Keratinocyte (primary cell): ENCODE measurements at regions not wholly inside any gene's neighbourhood (a gene's known extent, or its start where the extent isn't known, plus 50 kb on each side); places are given as distances from the start of the nearest gene placed in this dataset.

ENCODE experiments used
- DNase-seq: peaks from one replicate; pipeline ENCODE4 v3.0.0-alpha.2; 2011; ENCODE audit warnings: low read depth, missing footprints, low spot score
- FAIRE-seq: peaks from 2 replicates; lab custom pipeline; 2011; peaks lifted over from hg19 to GRCh38; lab: Jason Lieb, UNC
- H2AFZ ChIP-seq: 2 replicates; pipeline ENCODE4 v1.6.0; 2012; ENCODE audit warnings: low read length, control low read depth, inconsistent platforms; ENCODE audit not compliant: control insufficient read depth
- H3K27ac ChIP-seq: 2 replicates; pipeline ENCODE4 v1.5.1; 2011; ENCODE audit warnings: low read length; ENCODE audit not compliant: control insufficient read depth, insufficient read depth
- H3K27me3 ChIP-seq: 3 replicates; pipeline ENCODE4 v1.6.0; 2011; ENCODE audit warnings: low read length; ENCODE audit not compliant: control insufficient read depth, insufficient read depth; ENCODE audit errors: extremely low read depth
- H3K36me3 ChIP-seq, 2 experiments: 2 replicates in 1 of 2; 3 replicates in 1 of 2; pipeline ENCODE4 v1.5.1; 2011; ENCODE audit warnings: low read length in 2 of 2, mild to moderate bottlenecking in 1 of 2; ENCODE audit not compliant: control insufficient read depth in 2 of 2, insufficient read depth in 2 of 2; ENCODE audit errors: extremely low read depth in 1 of 2
- H3K4me1 ChIP-seq: 3 replicates; pipeline ENCODE4 v1.5.1; 2011; ENCODE audit warnings: low read length; ENCODE audit not compliant: control insufficient read depth, insufficient read depth; ENCODE audit errors: extremely low read depth
- H3K4me2 ChIP-seq: 3 replicates; pipeline ENCODE4 v1.6.0; 2011; ENCODE audit warnings: low read depth, low read length; ENCODE audit not compliant: control insufficient read depth, insufficient read depth; ENCODE audit errors: extremely low read depth
- H3K4me3 ChIP-seq, 3 experiments: fragments of 200-600 bp in 1 of 3; sonication (generic) in 1 of 3; 2 replicates in 2 of 3; 3 replicates in 1 of 3; pipeline ENCODE4 v1.5.1; 2011 to 2016; ENCODE audit warnings: low read length in 3 of 3, mild to moderate bottlenecking in 3 of 3, control low read depth in 2 of 3, inconsistent platforms in 1 of 3, low read depth in 1 of 3, mixed read lengths in 1 of 3, mixed run types in 1 of 3, moderate library complexity in 1 of 3; ENCODE audit not compliant: control insufficient read depth in 2 of 3, insufficient read depth in 2 of 3; ENCODE audit errors: extremely low read depth in 1 of 3
- H3K79me2 ChIP-seq: 2 replicates; pipeline ENCODE4 v1.6.0; 2012; ENCODE audit warnings: low read length; ENCODE audit not compliant: control insufficient read depth, insufficient read depth
- H3K9ac ChIP-seq: 3 replicates; pipeline ENCODE4 v1.6.0; 2011; ENCODE audit warnings: low read length; ENCODE audit not compliant: control insufficient read depth, insufficient read depth; ENCODE audit errors: extremely low read depth
- H3K9me1 ChIP-seq: 3 replicates; pipeline ENCODE4 v1.6.0; 2011; ENCODE audit warnings: low read length; ENCODE audit not compliant: control insufficient read depth, insufficient read depth; ENCODE audit errors: extremely low read depth
- H3K9me3 ChIP-seq: 2 replicates; pipeline ENCODE4 v1.5.1; 2012; ENCODE audit warnings: low read depth, low read length; ENCODE audit not compliant: control insufficient read depth
- H4K20me1 ChIP-seq: 3 replicates; pipeline ENCODE4 v1.6.0; 2011; ENCODE audit warnings: low read length; ENCODE audit not compliant: control insufficient read depth, insufficient read depth; ENCODE audit errors: extremely low read depth
- CTCF ChIP-seq, 3 experiments: IDR thresholded peaks in 1 of 3; conservative IDR thresholded peaks in 1 of 3; optimal IDR thresholded peaks in 1 of 3; 2 replicates in 2 of 3; 3 replicates in 1 of 3; pipeline versions ENCODE3 to v1.5.1; 2011; ENCODE audit warnings: low read length in 3 of 3, mild to moderate bottlenecking in 3 of 3, moderate library complexity in 2 of 3, control low read depth in 1 of 3, inconsistent platforms in 1 of 3; ENCODE audit not compliant: insufficient read depth in 2 of 3; ENCODE audit errors: extremely low read depth in 1 of 3
- EZH2 ChIP-seq: IDR thresholded peaks from one replicate; pipeline ENCODE4 v1.6.1; 2012; ENCODE audit warnings: inconsistent platforms, mild to moderate bottlenecking, low read length, moderate library complexity
- dilution Hi-C: fragments of 300-500 bp; cut with MboI; formaldehyde crosslinking; loops from one replicate; pipeline ENCODE4 v1.7.0; 2020; ENCODE audit warnings: low sequenced_read_pairs; ENCODE audit not compliant: extremely low pct_ligation_motif_present

- no peaks in the 10 kb centered on the region for H3K9me3 ChIP-seq
- dilution Hi-C loops = no loop called here
- no peaks in the 10 kb centered on the region for H3K9me1 ChIP-seq
- H3K36me3 ChIP-seq = no peaks in the 10 kb centered on the region
- H4K20me1 ChIP-seq = no peaks in the 10 kb centered on the region
- H3K79me2 ChIP-seq = no peaks in the 10 kb centered on the region
- no peak overlapping the region for H3K4me2 ChIP-seq
- FAIRE-seq (no peak), DNase-seq (no peak)
- no peak overlapping the region for H3K9ac ChIP-seq
- H3K4me1 ChIP-seq = peaks cover 8% of the 10 kb centered on the region
- no peak overlapping the region for H3K27ac ChIP-seq
- no peak overlapping the region for H2AFZ ChIP-seq
- H3K4me3 ChIP-seq = no peak overlapping the region
- H3K27me3 ChIP-seq = peaks cover 48% of the 10 kb centered on the region
- TF ChIP-seq CTCF (optimal IDR thresholded peaks at IDR 0.05 in 1 of 3, IDR thresholded peaks at IDR 0.05 in 1 of 3, conservative IDR thresholded peaks at IDR 0.05 in 1 of 3; ENCODE audit: extremely low read depth in 1 of 3, insufficient read depth in 2 of 3, low read length in 3 of 3) (no peak), EZH2 (no peak)
Measured at GRCh38 chr1:226485192-226485591, 63.4 kb upstream of the STUM start.

- no peak overlapping the region for H3K4me3 ChIP-seq
- H3K9me3 ChIP-seq = no peaks in the 10 kb centered on the region
- no peak overlapping the region for H3K9ac ChIP-seq
- dilution Hi-C loops = no loop called here
- H3K4me2 ChIP-seq = no peak overlapping the region
- H2AFZ ChIP-seq = no peak overlapping the region
- H3K27ac ChIP-seq = no peak overlapping the region
- no peaks in the 10 kb centered on the region for H3K36me3 ChIP-seq
- no peaks in the 10 kb centered on the region for H3K9me1 ChIP-seq
- H3K4me1 ChIP-seq = peaks cover 8% of the 10 kb centered on the region
- TF ChIP-seq CTCF (optimal IDR thresholded peaks at IDR 0.05 in 1 of 3, IDR thresholded peaks at IDR 0.05 in 1 of 3, conservative IDR thresholded peaks at IDR 0.05 in 1 of 3; ENCODE audit: extremely low read depth in 1 of 3, insufficient read depth in 2 of 3, low read length in 3 of 3) = no peak
- no peak for TF ChIP-seq EZH2
- no peaks in the 10 kb centered on the region for H3K79me2 ChIP-seq
- H4K20me1 ChIP-seq = no peaks in the 10 kb centered on the region
- peaks cover 44% of the 10 kb centered on the region for H3K27me3 ChIP-seq
- FAIRE-seq = no peak
- DNase-seq = no peak
Measured at GRCh38 chr1:226486161-226486560, 62.4 kb upstream of the STUM start.
